K562 (cell line): ENCODE measurements at regions not wholly inside any gene's neighbourhood (a gene's known extent, or its start where the extent isn't known, plus 50 kb on each side); places are given as distances from the start of the nearest gene placed in this dataset.

Experiments
- ATAC-seq: fragments of 200-7000 bp; cut with Tn5 transposase; 3 replicates; pipeline ENCODE4 v1.9.1; 2020; ENCODE audit warnings: moderate library complexity
- BruUV-seq: library from RNA; stranded (reverse); fragments of 400-500 nt; replicated peaks from 2 replicates; lab custom pipeline; 2021; lab: Mats Ljungman, UMichigan
- CTCF ChIA-PET: fragments of 300-600 bp; formaldehyde crosslinking; extraction: SDS; loops from one replicate; lab custom pipeline; 2021; ENCODE audit warnings: low intra/inter-chr PET ratio; lab: Yijun Ruan, JAX
- POLR2A ChIA-PET: fragments of 300-600, 350-650 bp; sonication (Branson Sonifier 250); formaldehyde crosslinking; extraction: SDS; loops from one replicate; lab custom pipeline; 2021; ENCODE audit warnings: antibody characterized with exemption, inconsistent platforms; lab: Yijun Ruan, JAX
- DNase-seq, 4 experiments: peaks; one replicate each; pipeline versions ENCODE4 v3.0.0 to v3.0.0-alpha.2; 2011 to 2018; ENCODE audit warnings: low spot score in 3 of 4, mixed read lengths in 3 of 4; ENCODE audit errors: extremely low read depth in 1 of 4
- FAIRE-seq: peaks from 2 replicates; lab custom pipeline; 2011; peaks lifted over from hg19 to GRCh38; lab: Jason Lieb, UNC
- H2AFZ ChIP-seq: 2 replicates; pipeline ENCODE4 v1.6.0; 2011; ENCODE audit warnings: low read depth, low read length, control low read depth, inconsistent platforms
- H3K27ac ChIP-seq: fragments of 200-600 bp; 3 replicates; pipeline ENCODE4 v1.8.0; 2011; ENCODE audit warnings: low read depth, mild to moderate bottlenecking, control low read depth, inconsistent platforms, low read length, moderate library complexity, mixed read lengths; ENCODE audit errors: extremely low read depth
- H3K27me3 ChIP-seq, 2 experiments: fragments of 300-600 bp in 1 of 2; 2 replicates in 1 of 2; 3 replicates in 1 of 2; pipeline versions ENCODE4 v1.6.0 to v1.8.0; 2011; ENCODE audit warnings: inconsistent platforms in 2 of 2, low read length in 2 of 2, mild to moderate bottlenecking in 1 of 2, mixed read lengths in 1 of 2, moderate library complexity in 1 of 2; ENCODE audit not compliant: control insufficient read depth in 2 of 2, insufficient read depth in 2 of 2
- H3K36me3 ChIP-seq: fragments of 300-600 bp; 3 replicates; pipeline ENCODE4 v1.8.0; 2011; ENCODE audit warnings: mild to moderate bottlenecking, low read length, inconsistent platforms; ENCODE audit not compliant: control insufficient read depth, insufficient read depth
- H3K4me1 ChIP-seq, 2 experiments: fragments of 200-600 bp in 1 of 2; replicated peaks in 1 of 2; 2 replicates in 1 of 2; 3 replicates in 1 of 2; pipeline versions ENCODE4 v1.5.1 to v1.8.0; 2011; ENCODE audit warnings: inconsistent platforms in 2 of 2, low read length in 2 of 2, mild to moderate bottlenecking in 1 of 2, mixed read lengths in 1 of 2, moderate library complexity in 1 of 2; ENCODE audit not compliant: control insufficient read depth in 2 of 2, insufficient read depth in 2 of 2
- H3K4me2 ChIP-seq: 2 replicates; pipeline ENCODE4 v1.6.1; 2011; ENCODE audit warnings: low read length, control low read depth, inconsistent platforms, mixed read lengths; ENCODE audit not compliant: insufficient read depth
- H3K4me3 ChIP-seq: fragments of 200-600 bp; sonication (generic), shearing (Covaris generic); 2 replicates; pipeline ENCODE4 v1.5.1; 2016; ENCODE audit warnings: control low read depth, inconsistent platforms
- H3K79me2 ChIP-seq: fragments of 200-600 bp; 3 replicates; pipeline ENCODE4 v1.8.0; 2011; ENCODE audit warnings: low read length, inconsistent platforms; ENCODE audit not compliant: control insufficient read depth, insufficient read depth
- H3K9ac ChIP-seq, 2 experiments: 2 replicates each; pipeline versions ENCODE4 v1.6.0 to v1.6.1; 2011; ENCODE audit warnings: low read depth in 2 of 2, low read length in 2 of 2, control low read depth in 1 of 2, inconsistent platforms in 1 of 2, mild to moderate bottlenecking in 1 of 2, mixed read lengths in 1 of 2; ENCODE audit not compliant: insufficient read depth in 1 of 2
- H3K9me1 ChIP-seq: one replicate; pipeline ENCODE4 v1.6.0; 2011; ENCODE audit warnings: inconsistent platforms, mild to moderate bottlenecking, low read length, moderate library complexity; ENCODE audit not compliant: control insufficient read depth, insufficient read depth
- H3K9me3 ChIP-seq: replicated peaks from 2 replicates; pipeline ENCODE4 v1.5.1; 2011; ENCODE audit warnings: low read depth, low read length, inconsistent platforms; ENCODE audit not compliant: control insufficient read depth, insufficient read depth
- H4K20me1 ChIP-seq: replicated peaks from 2 replicates; pipeline ENCODE4 v1.6.1; 2011; ENCODE audit warnings: low read length, inconsistent platforms, mixed read lengths; ENCODE audit not compliant: control insufficient read depth, insufficient read depth
- ARNT ChIP-seq, 2 experiments: fragments of 450-650 bp; IDR thresholded peaks; 2 replicates each; pipeline ENCODE4 v1.6.1; 2016; ENCODE audit warnings: mild to moderate bottlenecking in 1 of 2
- ETV1 ChIP-seq: fragments of 450-650 bp; conservative IDR thresholded peaks from 2 replicates; pipeline ENCODE4 v1.6.1; 2016; ENCODE audit warnings: missing genetic modification characterization, control low read depth, low read depth, missing compliant biosample characterization
- FOXJ2 ChIP-seq: fragments of 200-800 bp; sonication (Bioruptor generic); IDR thresholded peaks from 2 replicates; pipeline ENCODE4 v1.6.1; 2016; ENCODE audit warnings: missing genetic modification characterization, missing compliant biosample characterization
- GTF2A2 ChIP-seq: IDR thresholded peaks from 2 replicates; pipeline ENCODE4 v1.6.1; 2016; ENCODE audit warnings: mild to moderate bottlenecking, missing genetic modification characterization, missing compliant biosample characterization
- JUNB ChIP-seq: fragments of 450-650 bp; formaldehyde crosslinking; conservative IDR thresholded peaks from 2 replicates; pipeline ENCODE4 v1.4.0; 2020; ENCODE audit warnings: mild to moderate bottlenecking
- POLR3A ChIP-seq: IDR thresholded peaks from 2 replicates; pipeline ENCODE4 v1.6.1; 2011; ENCODE audit warnings: borderline replicate concordance, mild to moderate bottlenecking, moderate library complexity; ENCODE audit not compliant: insufficient read length, insufficient read depth; ENCODE audit errors: extremely low read depth
- RAD21 ChIP-seq, 2 experiments: fragments of 250-450 bp in 1 of 2; fragments of 450-650 bp in 1 of 2; sonication (Bioruptor Pico) in 1 of 2; formaldehyde crosslinking in 1 of 2; IDR thresholded peaks in 1 of 2; conservative IDR thresholded peaks in 1 of 2; 2 replicates each; pipeline versions ENCODE4 v1.4.0 to v1.8.0; 2020 to 2022; ENCODE audit warnings: mild to moderate bottlenecking in 2 of 2, moderate library complexity in 1 of 2
- ZNF146 ChIP-seq: IDR thresholded peaks from one replicate; pipeline ENCODE4 v1.6.1; 2018; ENCODE audit warnings: missing compliant biosample characterization; ENCODE audit not compliant: unreplicated experiment
- ZNF431 ChIP-seq: sonication (generic); formaldehyde crosslinking; IDR thresholded peaks from 2 replicates; pipeline ENCODE4 v1.8.0; 2022; ENCODE audit warnings: mild to moderate bottlenecking, missing genetic modification reagents
- WGBS: fragments of 100-300 bp; shearing (Covaris generic); methylation state at CpG from one replicate; pipeline ENCODE4 v1.1.6; 2016; ENCODE audit warnings: low coverage, mixed read lengths; ENCODE audit not compliant: insufficient coverage; ENCODE audit errors: missing lambda C conversion rate; 5-methylcytosine and 5-hydroxymethylcytosine counted together
- in situ Hi-C: fragments of 300-500 bp; cut with MboI; formaldehyde crosslinking; loops from 4 replicates; pipeline ENCODE4 v1.15.0; 2018; ENCODE audit warnings: inconsistent platforms, mixed read lengths
- intact Hi-C: fragments of 100-400 bp; cut with micrococcal nuclease; formaldehyde crosslinking; loops from 2 replicates; pipeline ENCODE4 v1.14.2; 2022
- TF ChIP-seq, protein P1 (sequence below): sonication (generic); formaldehyde crosslinking; IDR thresholded peaks from 2 replicates; pipeline ENCODE4 v1.9.0; 2022; ENCODE audit warnings: mild to moderate bottlenecking, missing genetic modification reagents
- TF ChIP-seq, protein P2 (sequence below), 3 experiments: IDR thresholded peaks in 2 of 3; conservative IDR thresholded peaks in 1 of 3; 2 replicates each; pipeline ENCODE4 v1.5.1; 2011 to 2012; ENCODE audit warnings: low read length in 3 of 3, mild to moderate bottlenecking in 3 of 3, control low read depth in 2 of 3, improper control_type of control experiment in 1 of 3, inconsistent platforms in 1 of 3, low read depth in 1 of 3, mixed read lengths in 1 of 3, moderate library complexity in 1 of 3; ENCODE audit not compliant: insufficient read depth in 2 of 3

DNA sequence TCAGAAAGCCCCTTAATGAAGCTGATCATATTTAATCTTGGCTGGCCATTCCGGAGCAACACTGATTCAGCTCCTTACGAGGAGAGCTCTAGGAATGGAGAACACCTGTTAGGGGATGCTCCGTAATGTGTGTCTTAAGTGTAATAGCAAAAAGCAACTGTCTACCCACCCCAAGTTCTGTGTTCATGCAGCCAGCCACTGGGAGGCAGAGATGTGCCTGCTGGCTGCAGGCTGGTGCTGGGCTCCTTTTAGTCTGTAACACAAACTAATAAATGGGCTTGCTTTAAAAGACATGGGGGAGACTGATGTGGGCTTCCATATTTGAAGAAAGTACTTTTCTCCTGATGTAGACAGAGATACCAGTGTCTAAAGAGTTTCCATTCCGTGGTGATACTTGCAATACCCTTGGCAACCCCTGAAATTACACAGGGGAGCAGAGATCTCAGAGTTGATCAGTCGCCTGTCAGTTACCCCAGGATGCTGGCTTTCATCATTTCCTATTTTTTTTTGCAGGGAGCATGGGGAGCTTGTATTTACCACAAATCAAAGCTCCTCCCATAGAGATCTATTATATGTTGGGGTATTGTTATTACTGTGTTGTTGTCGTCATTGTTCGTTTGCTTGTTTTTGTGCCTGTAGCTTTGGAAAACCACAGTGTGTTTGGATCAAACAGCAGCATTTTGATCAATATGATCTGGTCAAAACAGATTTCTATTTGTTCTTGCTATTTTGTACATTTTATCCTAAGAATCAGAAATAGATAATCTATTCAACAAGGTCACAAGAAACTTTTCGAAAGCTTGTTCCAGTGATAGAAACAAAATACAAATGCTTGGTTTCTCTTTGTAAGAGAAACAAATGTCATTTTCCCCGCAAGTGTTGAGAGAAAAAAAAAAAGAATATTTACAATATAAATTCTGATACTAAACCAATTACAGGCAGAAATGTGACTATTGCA, 65.8 kb downstream of the MTX3 start:
- TF ChIP-seq ARNT (IDR thresholded peaks at IDR 0.05) (no peak), JUNB (no peak), FOXJ2 (no peak), POLR3A (no peak), RAD21 (CRISPR knock-in tag; conservative IDR thresholded peaks at IDR 0.05 in 1 of 2, IDR thresholded peaks at IDR 0.05 in 1 of 2) (peak in 1 of 2 experiments; percentile 33; a peak in 1 of 4 replicates), ZNF431 (CRISPR knock-in tag) (no peak), ETV1 (tag) (no peak), GTF2A2 (tag) (no peak), ZNF146 (no peak)
- TF ChIP-seq, protein P1, sequence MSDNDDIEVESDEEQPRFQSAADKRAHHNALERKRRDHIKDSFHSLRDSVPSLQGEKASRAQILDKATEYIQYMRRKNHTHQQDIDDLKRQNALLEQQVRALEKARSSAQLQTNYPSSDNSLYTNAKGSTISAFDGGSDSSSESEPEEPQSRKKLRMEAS (CRISPR knock-in tag) = no peak
- TF ChIP-seq, protein P2, sequence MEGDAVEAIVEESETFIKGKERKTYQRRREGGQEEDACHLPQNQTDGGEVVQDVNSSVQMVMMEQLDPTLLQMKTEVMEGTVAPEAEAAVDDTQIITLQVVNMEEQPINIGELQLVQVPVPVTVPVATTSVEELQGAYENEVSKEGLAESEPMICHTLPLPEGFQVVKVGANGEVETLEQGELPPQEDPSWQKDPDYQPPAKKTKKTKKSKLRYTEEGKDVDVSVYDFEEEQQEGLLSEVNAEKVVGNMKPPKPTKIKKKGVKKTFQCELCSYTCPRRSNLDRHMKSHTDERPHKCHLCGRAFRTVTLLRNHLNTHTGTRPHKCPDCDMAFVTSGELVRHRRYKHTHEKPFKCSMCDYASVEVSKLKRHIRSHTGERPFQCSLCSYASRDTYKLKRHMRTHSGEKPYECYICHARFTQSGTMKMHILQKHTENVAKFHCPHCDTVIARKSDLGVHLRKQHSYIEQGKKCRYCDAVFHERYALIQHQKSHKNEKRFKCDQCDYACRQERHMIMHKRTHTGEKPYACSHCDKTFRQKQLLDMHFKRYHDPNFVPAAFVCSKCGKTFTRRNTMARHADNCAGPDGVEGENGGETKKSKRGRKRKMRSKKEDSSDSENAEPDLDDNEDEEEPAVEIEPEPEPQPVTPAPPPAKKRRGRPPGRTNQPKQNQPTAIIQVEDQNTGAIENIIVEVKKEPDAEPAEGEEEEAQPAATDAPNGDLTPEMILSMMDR (IDR thresholded peaks at IDR 0.05 in 2 of 3, conservative IDR thresholded peaks at IDR 0.05 in 1 of 3; ENCODE audit: insufficient read depth in 2 of 3, low read depth in 1 of 3, low read length in 3 of 3) = peak; percentile 22 to 30 (median 29); a peak in 2 of 6 replicates
- TF ChIP-seq, all 486 proteins: peak for 2
- Histone ChIP-seq H2AFZ (no peak overlapping the region), H4K20me1 (no peaks in the 10 kb centered on the region), H3K36me3 (no peaks in the 10 kb centered on the region), H3K9me1 (no peaks in the 10 kb centered on the region), H3K79me2 (no peaks in the 10 kb centered on the region), H3K27me3 (no peaks in the 10 kb centered on the region), H3K27ac (no peak overlapping the region), H3K4me2 (no peak overlapping the region), H3K4me3 (no peak overlapping the region), H3K4me1 (no peaks in the 10 kb centered on the region), H3K9ac (no peak overlapping the region), H3K9me3 (peaks cover 2% of the 10 kb centered on the region; the same call in 1 of the 2 replicates)
- FAIRE-seq (no peak), DNase-seq (no peak), ATAC-seq (no peak)
- POLR2A ChIA-PET = interaction anchor here (0.7 kb wide), 1 partner anchor 55 kb away, joined by 4 read pairs; no protein-coding TSS in a partner anchor
- 2% methylated on average over 9 of the region's 9 CpGs for WGBS
- no TSS peak for BruUV-seq
- CTCF ChIA-PET = no interaction called here
- in situ Hi-C loops = no loop called here
- intact Hi-C loops = loop anchor here (5.0 kb wide), 1 partner anchor 52 kb away; no protein-coding TSS in a partner anchor
